GM12878 (cell line): ENCODE measurements at regions not wholly inside any gene's neighbourhood (a gene's known extent, or its start where the extent isn't known, plus 50 kb on each side); places are given as distances from the start of the nearest gene placed in this dataset.

Experiments
- ATAC-seq: fragments of 200-7000 bp; cut with Tn5 transposase; 3 replicates; pipeline ENCODE4 v1.9.1; 2020; ENCODE audit warnings: mild to moderate bottlenecking, moderate library complexity
- BruUV-seq: library from RNA; stranded (reverse); fragments of 400-500 nt; replicated peaks from 2 replicates; lab custom pipeline; 2021; lab: Mats Ljungman, UMichigan
- CTCF ChIA-PET: fragments of 300-600 bp; sonication (Branson Sonifier 250); formaldehyde crosslinking; extraction: SDS; loops from one replicate; lab custom pipeline; 2021; ENCODE audit warnings: inconsistent platforms; lab: Yijun Ruan, JAX
- POLR2A ChIA-PET: fragments of 350-600 bp; formaldehyde crosslinking; extraction: SDS; loops from one replicate; lab custom pipeline; 2021; ENCODE audit warnings: inconsistent platforms; lab: Charles Lee
- RAD21 ChIA-PET: fragments of 300-600 bp; sonication (Branson Sonifier 250); formaldehyde crosslinking; loops from one replicate; lab custom pipeline; 2023; ENCODE audit warnings: antibody characterized with exemption; ENCODE audit not compliant: unreplicated experiment; lab: Charles Lee
- SMC1A ChIA-PET: fragments of 300-600 bp; sonication (Branson Sonifier 250); formaldehyde crosslinking; loops from one replicate; lab custom pipeline; 2023; ENCODE audit not compliant: unreplicated experiment, uncharacterized antibody; lab: Charles Lee
- DNase-seq: peaks from one replicate; pipeline ENCODE4 v3.0.0-alpha.2; 2011; ENCODE audit warnings: low read depth, low spot score
- FAIRE-seq: peaks from 3 replicates; lab custom pipeline; 2011; peaks lifted over from hg19 to GRCh38; lab: Jason Lieb, UNC
- H2AFZ ChIP-seq: 2 replicates; pipeline ENCODE4 v1.6.0; 2011; ENCODE audit warnings: low read depth, low read length, control low read depth; ENCODE audit not compliant: control insufficient read depth
- H3K27ac ChIP-seq: 2 replicates; pipeline ENCODE4 v1.5.1; 2011; ENCODE audit warnings: control low read depth; ENCODE audit not compliant: control insufficient read depth, insufficient read depth
- H3K27me3 ChIP-seq, 2 experiments: replicated peaks in 1 of 2; 2 replicates each; pipeline versions ENCODE4 v1.6.0 to v1.6.1; 2011; ENCODE audit warnings: low read length in 1 of 2; ENCODE audit not compliant: control insufficient read depth in 2 of 2, insufficient read depth in 2 of 2
- H3K36me3 ChIP-seq, 2 experiments: 2 replicates each; pipeline ENCODE4 v1.5.1; 2011; ENCODE audit warnings: low read length in 1 of 2; ENCODE audit not compliant: control insufficient read depth in 2 of 2, insufficient read depth in 2 of 2
- H3K4me1 ChIP-seq: 2 replicates; pipeline ENCODE4 v1.6.1; 2011; ENCODE audit warnings: mild to moderate bottlenecking, low read length, moderate library complexity, mixed read lengths; ENCODE audit not compliant: control insufficient read depth, insufficient read depth
- H3K4me2 ChIP-seq: 2 replicates; pipeline ENCODE4 v1.6.0; 2011; ENCODE audit warnings: control low read depth; ENCODE audit not compliant: control insufficient read depth, insufficient read depth
- H3K4me3 ChIP-seq: fragments of 200-600 bp; sonication (generic); 2 replicates; pipeline ENCODE4 v1.5.1; 2016
- H3K79me2 ChIP-seq: 2 replicates; pipeline ENCODE4 v1.6.0; 2011; ENCODE audit warnings: low read length; ENCODE audit not compliant: control insufficient read depth, insufficient read depth
- H3K9ac ChIP-seq: 2 replicates; pipeline ENCODE4 v1.8.0; 2011; ENCODE audit warnings: low read length, control low read depth, mixed read lengths; ENCODE audit not compliant: control insufficient read depth, insufficient read depth
- H3K9me3 ChIP-seq: replicated peaks from 3 replicates; pipeline ENCODE4 v1.5.1; 2011; ENCODE audit warnings: mild to moderate bottlenecking, low read length; ENCODE audit not compliant: control insufficient read depth, insufficient read depth
- H4K20me1 ChIP-seq: 2 replicates; pipeline ENCODE4 v1.6.0; 2011; ENCODE audit not compliant: control insufficient read depth, insufficient read depth
- GATAD2B ChIP-seq: fragments of 450-650 bp; conservative IDR thresholded peaks from 2 replicates; pipeline ENCODE4 v1.6.1; 2017; ENCODE audit warnings: low read depth, mild to moderate bottlenecking, moderate library complexity
- MEF2B ChIP-seq: fragments of 450-650 bp; IDR thresholded peaks from 2 replicates; pipeline ENCODE4 v1.6.1; 2018; ENCODE audit warnings: mild to moderate bottlenecking, moderate library complexity; ENCODE audit not compliant: partially characterized antibody, poor library complexity, severe bottlenecking
- POLR2AphosphoS2 ChIP-seq: IDR thresholded peaks from 2 replicates; pipeline ENCODE4 v1.6.1; 2011; ENCODE audit warnings: low read depth, mild to moderate bottlenecking, low read length, improper control_type of control experiment, moderate library complexity
- RAD21 ChIP-seq: IDR thresholded peaks from 2 replicates; pipeline ENCODE4 v1.6.1; 2011; ENCODE audit warnings: mild to moderate bottlenecking, low read depth, low read length, moderate library complexity; ENCODE audit not compliant: insufficient read depth
- SMC3 ChIP-seq: IDR thresholded peaks from 2 replicates; pipeline ENCODE4 v1.6.1; 2011; ENCODE audit warnings: low read length, improper control_type of control experiment, borderline replicate concordance
- YY1 ChIP-seq: IDR thresholded peaks from 2 replicates; pipeline ENCODE4 v1.6.1; 2011; ENCODE audit warnings: low read depth, mild to moderate bottlenecking, low read length
- ZNF217 ChIP-seq: fragments of 450-650 bp; IDR thresholded peaks from 2 replicates; pipeline ENCODE4 v1.6.1; 2017; ENCODE audit warnings: antibody characterized with exemption, mild to moderate bottlenecking
- whole genome bisulfite sequencing: methylation state at CpG from one replicate; pipeline ENCODE4 v1.1.6; 2016; ENCODE audit warnings: low lambda C conversion rate; ENCODE audit not compliant: insufficient replicate concordance, insufficient coverage; ENCODE audit errors: missing lambda C conversion rate; 5-methylcytosine and 5-hydroxymethylcytosine counted together
- in situ Hi-C: fragments of 300-500 bp; cut with MboI; formaldehyde crosslinking; loops from 9 replicates; pipeline ENCODE4 v1.14.3; 2018; ENCODE audit warnings: mixed read lengths
- intact Hi-C: fragments of 100-400 bp; cut with micrococcal nuclease; formaldehyde crosslinking; loops from one replicate; pipeline ENCODE4 v1.14.2; 2022; ENCODE audit not compliant: unreplicated experiment
- TF ChIP-seq, protein P1 (sequence below), 3 experiments: IDR thresholded peaks in 2 of 3; conservative IDR thresholded peaks in 1 of 3; 2 replicates each; pipeline ENCODE4 v1.5.1; 2011; ENCODE audit warnings: low read depth in 3 of 3, low read length in 3 of 3, mild to moderate bottlenecking in 3 of 3, control low read depth in 2 of 3, moderate library complexity in 2 of 3, inconsistent platforms in 1 of 3, mixed read lengths in 1 of 3; ENCODE audit not compliant: control insufficient read depth in 2 of 3, insufficient read depth in 1 of 3; ENCODE audit errors: extremely low read depth in 1 of 3

DNA sequence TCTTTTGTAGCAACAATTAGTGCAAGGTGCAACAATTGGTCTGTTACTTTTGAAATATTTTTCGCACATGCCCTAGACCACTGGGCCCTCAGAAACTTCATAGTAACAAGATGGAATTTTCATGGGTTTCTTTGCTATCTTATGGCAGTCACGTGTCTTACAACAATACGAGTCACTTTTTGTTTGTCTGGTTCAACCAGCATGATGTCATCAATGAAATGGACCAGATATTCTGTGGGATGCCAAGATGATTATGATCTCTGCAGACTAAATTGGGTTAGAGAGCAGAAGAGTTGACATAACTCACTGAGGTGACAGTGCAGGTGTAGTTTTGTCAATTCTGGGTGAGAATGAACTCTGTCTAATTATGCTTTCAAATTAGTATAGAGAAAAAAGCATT, 239.6 kb upstream of the RIOK2 start:
- no TSS peak for BruUV-seq
- Histone ChIP-seq H3K4me2 (no peak overlapping the region), H3K27ac (no peak overlapping the region), H2AFZ (no peak overlapping the region), H3K36me3 (no peaks in the 10 kb centered on the region), H3K79me2 (no peaks in the 10 kb centered on the region), H3K9ac (no peak overlapping the region), H4K20me1 (no peaks in the 10 kb centered on the region), H3K4me1 (peaks cover 17% of the 10 kb centered on the region), H3K9me3 (no peaks in the 10 kb centered on the region; the same call in 2 of the 3 replicates), H3K4me3 (no peak overlapping the region), H3K27me3 (no peaks in the 10 kb centered on the region)
- ATAC-seq: no peak
- in situ Hi-C loops (no loop called here), intact Hi-C loops (no loop called here)
- TF ChIP-seq ZNF217: no peak
- no peak for TF ChIP-seq YY1
- no peak for DNase-seq
- no peak for FAIRE-seq
- POLR2A ChIA-PET: no interaction called here
- CTCF ChIA-PET: interaction anchor here (1.2 kb wide), 1 partner anchor 112 kb away, joined by 3 read pairs; no protein-coding TSS in a partner anchor
- SMC1A ChIA-PET: interaction anchor here (1.1 to 5.3 kb wide), 2 partner anchors 57 to 111 kb away, joined by 3 to 33 read pairs; no protein-coding TSS in a partner anchor
- 69% methylated on average over 3 of the region's 3 CpGs for WGBS
- RAD21 ChIA-PET: interaction anchor here (2.7 kb wide), 1 partner anchor 111 kb away, joined by 11 read pairs; no protein-coding TSS in a partner anchor

DNA sequence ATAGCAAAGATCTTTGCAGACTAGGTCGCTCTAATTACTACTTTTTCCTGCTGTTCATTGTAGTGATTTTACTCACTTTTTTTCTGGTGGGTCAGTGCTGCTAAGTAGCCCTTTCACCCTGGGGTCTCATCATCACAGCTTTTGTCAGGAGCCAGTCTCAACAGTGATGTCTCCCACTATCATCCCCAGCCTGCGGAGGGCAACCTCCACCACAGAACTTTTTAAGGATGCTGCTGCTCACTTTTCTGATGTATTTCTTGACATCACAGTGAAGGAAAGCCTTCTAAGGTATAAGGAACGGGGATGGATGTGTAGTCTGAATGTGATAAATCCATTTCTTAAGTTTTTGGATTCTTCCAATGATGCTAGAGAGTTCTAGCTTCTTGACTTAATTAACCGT, 242.5 kb upstream of the RIOK2 start:
- Histone ChIP-seq H3K27ac (no peak overlapping the region), H3K27me3 (no peaks in the 10 kb centered on the region), H3K9ac (no peak overlapping the region), H3K9me3 (no peaks in the 10 kb centered on the region; the same call in 2 of the 3 replicates), H4K20me1 (no peaks in the 10 kb centered on the region), H3K4me2 (no peak overlapping the region), H2AFZ (no peak overlapping the region), H3K4me1 (no peaks in the 10 kb centered on the region), H3K79me2 (no peaks in the 10 kb centered on the region), H3K36me3 (no peaks in the 10 kb centered on the region), H3K4me3 (no peak overlapping the region)
- ChIA-PET CTCF (interaction anchor here (0.7 to 3.5 kb wide), 8 partner anchors 8 to 1346 kb away, joined by 3 to 34 read pairs (median 4); no protein-coding TSS in a partner anchor), RAD21 (interaction anchor here (0.6 to 3.9 kb wide), 6 partner anchors 97 to 1346 kb away, joined by 3 to 28 read pairs (median 4); no protein-coding TSS in a partner anchor), SMC1A (interaction anchor here (0.9 to 5.3 kb wide), 14 partner anchors 8 to 1375 kb away, joined by 3 to 33 read pairs (median 4); no protein-coding TSS in a partner anchor), POLR2A (no interaction called here)
- no peak for FAIRE-seq
- TF ChIP-seq, protein P1, sequence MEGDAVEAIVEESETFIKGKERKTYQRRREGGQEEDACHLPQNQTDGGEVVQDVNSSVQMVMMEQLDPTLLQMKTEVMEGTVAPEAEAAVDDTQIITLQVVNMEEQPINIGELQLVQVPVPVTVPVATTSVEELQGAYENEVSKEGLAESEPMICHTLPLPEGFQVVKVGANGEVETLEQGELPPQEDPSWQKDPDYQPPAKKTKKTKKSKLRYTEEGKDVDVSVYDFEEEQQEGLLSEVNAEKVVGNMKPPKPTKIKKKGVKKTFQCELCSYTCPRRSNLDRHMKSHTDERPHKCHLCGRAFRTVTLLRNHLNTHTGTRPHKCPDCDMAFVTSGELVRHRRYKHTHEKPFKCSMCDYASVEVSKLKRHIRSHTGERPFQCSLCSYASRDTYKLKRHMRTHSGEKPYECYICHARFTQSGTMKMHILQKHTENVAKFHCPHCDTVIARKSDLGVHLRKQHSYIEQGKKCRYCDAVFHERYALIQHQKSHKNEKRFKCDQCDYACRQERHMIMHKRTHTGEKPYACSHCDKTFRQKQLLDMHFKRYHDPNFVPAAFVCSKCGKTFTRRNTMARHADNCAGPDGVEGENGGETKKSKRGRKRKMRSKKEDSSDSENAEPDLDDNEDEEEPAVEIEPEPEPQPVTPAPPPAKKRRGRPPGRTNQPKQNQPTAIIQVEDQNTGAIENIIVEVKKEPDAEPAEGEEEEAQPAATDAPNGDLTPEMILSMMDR (IDR thresholded peaks at IDR 0.05 in 2 of 3, conservative IDR thresholded peaks at IDR 0.05 in 1 of 3; ENCODE audit: control insufficient read depth in 2 of 3, extremely low read depth in 1 of 3, insufficient read depth in 1 of 3, low read depth in 3 of 3, low read length in 3 of 3): peak; percentile 34 to 51 (median 42)
- TF ChIP-seq RAD21 (peak; percentile 82), MEF2B (no peak), GATAD2B (no peak), SMC3 (peak; percentile 34; the same call in 1 of the 2 replicates), POLR2AphosphoS2 (no peak)
- peak; percentile 47; the same call in 2 of the 3 replicates for ATAC-seq
- intact Hi-C loops: loop anchor here (1.0 to 5.0 kb wide), 2 partner anchors 109 to 128 kb away; no protein-coding TSS in a partner anchor
- BruUV-seq: no TSS peak
- WGBS: 64% methylated on average over 4 of the region's 4 CpGs
- DNase-seq: no peak
- in situ Hi-C loops: no loop called here
